ENCODE measurements at regions not wholly inside any gene's neighbourhood (a gene's known extent, or its start where the extent isn't known, plus 50 kb on each side); places are given as distances from the start of the nearest gene placed in this dataset.
A peak's percentile ranks its signal among the peaks of the same experiment; 100 is the strongest.

- no peak for DNase-seq (ENCODE audit: low read depth in 2 of 2)
These were observed 190.7 kb downstream of the HLX start for GRCh38 chr1:221069986-221070385.

- no peak for DNase-seq (ENCODE audit: low read depth in 2 of 2)
These were observed 192.5 kb downstream of the HLX start for GRCh38 chr1:221071777-221072176.

GRCh38 chr1:221072214-221072613 lies 193.0 kb downstream of the HLX start:
- DNase-seq (ENCODE audit: low read depth in 2 of 2): no peak

- no peak for DNase-seq (ENCODE audit: low read depth in 2 of 2)
These were observed 195.1 kb downstream of the HLX start for GRCh38 chr1:221074332-221074731.

- DNase-seq (ENCODE audit: low read depth in 2 of 2): no peak
These were observed 196.7 kb downstream of the HLX start for GRCh38 chr1:221075911-221076310.

GRCh38 chr1:221076391-221076811 lies 197.2 kb downstream of the HLX start:
- DNase-seq (ENCODE audit: low read depth in 2 of 2): peak; percentile 53 to 54

GRCh38 chr1:221078260-221078965 lies 199.2 kb downstream of the HLX start:
- DNase-seq (ENCODE audit: low read depth in 2 of 2): no peak

GRCh38 chr1:221083902-221084301 lies 204.7 kb downstream of the HLX start:
- DNase-seq (ENCODE audit: low read depth in 2 of 2): no peak

- DNase-seq (ENCODE audit: low read depth in 2 of 2): no peak
These were observed 205.4 kb downstream of the HLX start for GRCh38 chr1:221084681-221085080.

GRCh38 chr1:221085701-221086375 lies 206.6 kb downstream of the HLX start:
- DNase-seq (ENCODE audit: low read depth in 2 of 2): no peak

GRCh38 chr1:221087919-221088318 lies 208.7 kb downstream of the HLX start:
- no peak for DNase-seq (ENCODE audit: low read depth in 2 of 2)

GRCh38 chr1:221089273-221089672 lies 210.0 kb downstream of the HLX start:
- DNase-seq (ENCODE audit: low read depth in 2 of 2): peak; percentile 54 to 57

GRCh38 chr1:221089803-221090202 lies 210.6 kb downstream of the HLX start:
- DNase-seq (ENCODE audit: low read depth in 2 of 2): no peak

GRCh38 chr1:221093903-221094791 lies 214.9 kb downstream of the HLX start:
- no peak for DNase-seq (ENCODE audit: low read depth in 2 of 2)

- peak; percentile 97 to 98 for DNase-seq (ENCODE audit: low read depth in 2 of 2)
These were observed 218.4 kb downstream of the HLX start for GRCh38 chr1:221097479-221098281.

GRCh38 chr1:221098471-221099405 lies 219.5 kb downstream of the HLX start:
- no peak for DNase-seq (ENCODE audit: low read depth in 2 of 2)

- DNase-seq (ENCODE audit: low read depth in 2 of 2): no peak
These were observed 220.7 kb downstream of the HLX start for GRCh38 chr1:221099747-221100595.

- DNase-seq (ENCODE audit: low read depth in 2 of 2): peak; percentile 72 to 76
These were observed 221.4 kb downstream of the HLX start for GRCh38 chr1:221100611-221101010.

GRCh38 chr1:221101807-221102605 lies 222.8 kb downstream of the HLX start:
- DNase-seq (ENCODE audit: low read depth in 2 of 2): peak; percentile 90 to 91

Data from fibroblast of skin of left biceps (primary cell).